COLO829 (cell line): ENCODE measurements at regions not wholly inside any gene's neighbourhood (a gene's known extent, or its start where the extent isn't known, plus 50 kb on each side); places are given as distances from the start of the nearest gene placed in this dataset.
A peak's percentile ranks its signal among the peaks of the same experiment; 100 is the strongest.

Experiments used
- DNase-seq: peaks from one replicate; pipeline ENCODE4 v3.0.0; 2012; ENCODE audit warnings: low spot score

DNA sequence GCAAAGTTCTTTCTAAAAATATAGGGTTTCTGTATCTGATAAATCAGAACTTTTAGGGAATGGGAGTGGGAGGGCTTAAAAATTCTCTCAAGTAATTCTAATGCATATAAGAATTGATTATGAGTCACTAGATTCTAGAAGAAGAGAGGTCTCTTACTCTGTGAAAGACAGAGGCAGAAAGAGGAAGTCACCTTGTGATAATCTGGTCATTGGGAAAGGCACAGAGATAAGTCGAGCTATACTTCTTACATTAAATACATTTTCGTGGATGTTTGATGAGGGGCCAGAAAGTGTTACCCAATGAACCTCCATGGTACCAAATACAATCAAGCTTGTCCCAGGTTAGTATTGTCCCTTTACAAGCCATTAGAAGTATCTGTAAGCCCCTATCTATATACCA is 134.4 kb downstream of the MAD2L1 start:
- no peak for DNase-seq

DNA sequence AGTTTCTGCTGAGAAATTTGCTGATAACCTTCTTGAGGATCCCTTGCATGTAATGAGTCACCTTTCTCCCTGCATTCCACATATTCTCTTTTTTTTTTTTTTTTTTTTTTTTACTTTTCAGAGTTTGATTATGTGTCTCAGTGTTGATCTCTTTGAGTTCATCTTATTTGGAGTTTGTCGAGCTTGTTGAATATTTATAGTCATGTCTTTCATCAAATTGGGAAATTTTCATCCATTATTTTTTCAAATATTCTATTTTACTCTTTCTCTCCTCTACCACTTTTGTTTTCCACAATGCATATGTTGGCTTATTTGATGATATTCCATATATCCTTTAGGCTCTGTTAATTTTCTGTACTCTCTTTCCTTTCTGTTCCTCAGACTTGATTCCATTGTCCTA is 136.1 kb downstream of the MAD2L1 start:
- DNase-seq = no peak

DNA sequence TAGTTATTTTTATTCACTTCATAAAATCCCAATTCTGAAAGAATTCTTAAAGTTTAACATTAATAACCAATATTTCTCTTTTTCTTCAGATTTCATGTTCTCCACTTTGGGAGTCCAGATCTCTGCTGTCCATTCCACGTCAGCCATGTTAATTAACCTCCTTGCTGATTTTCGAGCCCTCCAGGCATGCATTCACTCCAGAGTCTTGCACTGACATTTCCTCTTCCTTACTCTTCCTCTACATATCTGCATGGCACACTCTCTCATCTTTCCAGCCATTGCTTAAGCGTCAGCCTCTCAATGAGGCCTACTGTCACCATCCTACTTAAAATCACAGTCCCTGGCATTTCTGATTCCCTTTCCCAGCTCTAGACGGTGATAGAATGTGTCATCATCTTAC is 144.8 kb downstream of the MAD2L1 start:
- no peak for DNase-seq

DNA sequence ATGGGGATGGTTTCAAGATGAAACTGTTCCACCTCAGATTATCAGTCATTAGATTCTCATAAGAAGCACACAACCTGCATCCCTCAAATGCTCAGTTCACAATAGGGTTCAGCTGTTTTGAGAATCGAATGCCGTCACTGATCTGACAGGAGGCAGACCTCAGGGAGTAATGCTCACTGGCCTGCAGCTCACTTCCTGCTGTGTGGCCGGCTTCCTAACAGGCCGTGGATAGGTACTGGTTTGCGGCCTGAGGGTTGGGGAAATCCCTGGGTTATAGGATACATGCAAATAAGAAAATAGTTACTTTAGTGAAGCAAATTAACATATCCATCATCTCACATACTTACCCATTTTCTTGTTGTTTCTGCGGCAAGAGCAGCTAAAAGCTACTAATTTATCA is 160.4 kb downstream of the MAD2L1 start:
- DNase-seq = no peak

GRCh38 chr4:119898211-119898610 is 168.4 kb downstream of the MAD2L1 start:
- DNase-seq = no peak

- no peak for DNase-seq
Measured at GRCh38 chr4:119897260-119897659, 169.4 kb downstream of the MAD2L1 start.

GRCh38 chr4:119894650-119895208 is 171.9 kb downstream of the MAD2L1 start:
- no peak for DNase-seq

DNA sequence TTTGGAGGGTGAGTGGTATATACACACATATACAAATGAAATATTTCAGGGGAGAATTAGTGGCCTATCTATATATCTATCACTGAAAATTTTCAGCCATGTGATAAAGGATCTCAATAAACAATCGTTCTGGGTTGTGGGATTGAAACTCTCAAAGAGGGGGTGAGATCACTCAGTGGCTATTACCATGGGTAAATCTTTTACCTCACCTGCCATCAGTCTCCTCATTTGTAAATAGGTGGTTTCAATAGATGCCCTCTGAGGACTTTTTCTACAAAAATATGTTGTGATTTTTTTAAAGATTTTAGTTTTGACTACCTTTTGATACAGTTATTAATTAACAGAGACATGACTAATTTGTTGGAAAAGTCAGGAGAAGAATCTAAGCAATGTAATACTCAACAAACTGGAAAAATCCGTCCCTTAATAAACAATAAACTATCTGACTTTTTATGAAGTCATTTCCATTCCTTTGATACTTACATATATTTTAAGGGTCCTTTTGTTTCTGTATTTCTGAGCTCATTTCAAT is 192.8 kb downstream of the MAD2L1 start:
- no peak for DNase-seq

GRCh38 chr4:119873132-119873531 is 193.5 kb downstream of the MAD2L1 start:
- DNase-seq = no peak

DNA sequence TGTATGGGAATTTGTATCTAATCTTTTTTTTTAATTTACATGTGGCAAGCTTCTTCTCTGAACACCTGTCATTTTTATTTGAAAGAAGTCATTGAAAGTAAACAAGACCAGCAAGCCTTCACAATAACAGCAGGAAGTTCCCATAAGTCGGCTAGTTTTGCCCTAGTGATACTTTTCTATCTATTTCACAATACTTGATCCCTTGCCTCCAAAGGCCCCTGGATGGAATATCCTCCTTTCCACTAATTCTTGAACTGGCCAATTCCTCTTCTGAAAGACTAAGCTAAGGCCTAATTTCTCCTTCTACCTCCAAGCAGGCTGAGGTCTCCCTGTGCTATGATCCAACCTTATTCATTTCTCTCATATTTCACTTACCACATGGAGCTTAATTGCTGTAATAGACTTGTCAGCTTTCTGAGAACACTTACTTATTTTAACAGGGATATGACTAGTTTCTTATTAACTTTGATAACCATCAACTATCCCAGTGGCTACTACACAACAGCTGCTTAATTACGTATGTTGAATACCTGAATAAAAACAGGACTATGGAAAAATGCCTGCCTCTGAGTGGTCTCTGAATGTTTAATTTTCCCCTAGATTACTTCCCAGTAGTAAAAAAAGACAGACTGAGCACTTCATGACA is 194.2 kb downstream of the MAD2L1 start:
- DNase-seq = no peak

GRCh38 chr4:119870856-119871255 is 195.8 kb downstream of the MAD2L1 start:
- DNase-seq = no peak

GRCh38 chr4:119865789-119866188 is 200.9 kb downstream of the MAD2L1 start:
- DNase-seq = no peak

DNA sequence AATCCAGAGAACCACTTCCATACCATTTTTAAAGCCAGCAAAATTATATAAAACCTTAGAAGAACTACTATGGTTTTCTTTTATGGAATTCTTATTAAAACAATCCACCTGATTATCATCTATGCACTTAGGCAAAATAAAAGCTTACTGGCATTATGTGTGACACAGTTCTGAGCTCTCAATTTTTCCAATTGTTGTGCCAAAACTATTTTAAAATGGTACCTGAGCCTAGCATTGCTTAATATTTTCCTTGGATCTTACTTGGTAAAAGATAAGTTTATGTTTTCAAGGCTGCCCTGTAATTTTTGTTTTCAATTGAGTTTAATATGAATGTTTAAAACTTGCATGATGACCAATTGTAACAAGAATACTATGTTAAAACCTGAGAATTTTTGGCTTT is 201.3 kb downstream of the MAD2L1 start:
- DNase-seq = no peak

- no peak for DNase-seq
Measured at GRCh38 chr4:119861731-119862130, 204.9 kb downstream of the MAD2L1 start.

- DNase-seq = no peak
Measured at GRCh38 chr4:119858176-119858575, 208.5 kb downstream of the MAD2L1 start.

DNA sequence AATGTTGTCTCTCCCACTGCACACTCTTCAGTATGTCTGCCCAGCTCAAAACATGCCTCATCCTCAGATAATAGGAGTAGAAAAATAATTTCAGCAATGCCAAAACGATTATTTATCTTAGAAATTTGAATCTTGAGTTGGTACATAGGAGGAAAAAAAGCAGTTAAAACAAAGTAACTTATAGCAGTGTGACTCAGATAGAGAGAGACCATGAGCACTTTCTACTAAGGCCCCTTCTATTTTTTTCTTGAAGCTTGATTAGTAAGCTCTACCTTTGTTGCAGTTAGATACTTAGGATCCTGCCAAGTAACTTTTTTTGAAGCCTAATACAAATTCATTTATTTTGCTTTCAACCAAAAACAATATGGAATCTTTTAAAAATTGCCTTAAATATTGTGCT is 212.3 kb downstream of the MAD2L1 start:
- no peak for DNase-seq

DNA sequence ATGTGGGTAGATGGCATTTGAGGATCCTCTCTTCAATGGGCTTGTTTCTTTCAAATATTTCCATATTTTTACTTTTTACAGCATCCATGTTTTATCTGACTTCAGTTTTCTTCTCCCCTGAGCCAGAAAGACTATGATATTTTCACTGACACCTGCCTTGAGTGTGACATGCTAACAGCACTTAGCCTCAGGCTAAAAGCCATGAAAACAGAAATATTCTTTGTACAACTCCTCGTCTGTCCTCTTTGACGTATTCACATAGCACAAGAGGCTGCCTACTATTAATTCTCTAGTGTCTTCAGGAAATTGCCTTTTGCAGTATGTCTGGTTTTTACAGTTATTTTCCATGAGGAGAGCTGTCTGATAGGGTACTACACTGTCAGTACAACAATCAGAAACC is 215.0 kb downstream of the MAD2L1 start:
- DNase-seq = no peak

- peak; percentile 54 for DNase-seq
Measured at GRCh38 chr4:119841361-119841760, 212.8 kb upstream of the PDE5A start.

GRCh38 chr4:119835613-119835910 is 207.0 kb upstream of the PDE5A start:
- no peak for DNase-seq

GRCh38 chr4:119834906-119835612 is 206.5 kb upstream of the PDE5A start:
- no peak for DNase-seq

- no peak for DNase-seq
Measured at GRCh38 chr4:119833611-119834010, 205.0 kb upstream of the PDE5A start.

GRCh38 chr4:119832776-119833175 is 204.2 kb upstream of the PDE5A start:
- DNase-seq = no peak

GRCh38 chr4:119829326-119829725 is 200.7 kb upstream of the PDE5A start:
- no peak for DNase-seq

GRCh38 chr4:119825696-119826095 is 197.1 kb upstream of the PDE5A start:
- DNase-seq = no peak
